ENCODE measurements at regions not wholly inside any gene's neighbourhood (a gene's known extent, or its start where the extent isn't known, plus 50 kb on each side); places are given as distances from the start of the nearest gene placed in this dataset.

- H3K9me3 ChIP-seq (ENCODE audit: control extremely low read depth in 1 of 3, control insufficient read depth in 2 of 3, insufficient read depth in 1 of 3, low read length in 2 of 3), result peaks cover 0 to 9% (median 0%) of the 10 kb centered on the region in 3 donors
- intact Hi-C loops (cut with micrococcal nuclease), result no loop called here
- no peak overlapping the region for H3K4me3 Mint-ChIP-seq
- POLR2A ChIA-PET, result no interaction called here
- no peak overlapping the region for H3K4me3 ChIP-seq (ENCODE audit: control extremely low read depth in 1 of 5, extremely low read depth in 1 of 5, insufficient read depth in 1 of 5, low read depth in 2 of 5, low read length in 4 of 5)
- ATAC-seq (ENCODE audit: low read depth), result no peak
- CTCF ChIA-PET, result no interaction called here
- H3K27me3 ChIP-seq (replicated peaks in 1 of 4; ENCODE audit: control extremely low read depth in 1 of 4, control insufficient read depth in 3 of 4, insufficient read depth in 4 of 4, low read length in 3 of 4), result peaks cover 0 to 5% (median 1%) of the 10 kb centered on the region in 4 experiments
- H2AFZ ChIP-seq (ENCODE audit: insufficient read depth, low read depth, low read length, poor library complexity, severe bottlenecking), result no peak overlapping the region
- H3K36me3 ChIP-seq (replicated peaks in 1 of 2; ENCODE audit: control extremely low read depth in 1 of 2, control insufficient read depth in 1 of 2, extremely low read depth in 1 of 2, insufficient read depth in 2 of 2, low read length in 1 of 2), result no peaks in the 10 kb centered on the region
- no peaks in the 10 kb centered on the region for H3K9me3 Mint-ChIP-seq (ENCODE audit: insufficient read depth)
- no peaks in the 10 kb centered on the region for H3K4me1 Mint-ChIP-seq
- no peak for TF ChIP-seq CTCF (IDR thresholded peaks at IDR 0.05)
- TF ChIP-seq EZH2 (IDR thresholded peaks at IDR 0.05; ENCODE audit: borderline replicate concordance, insufficient read depth, low read depth, low read length, poor library complexity, severe bottlenecking), result no peak
- peaks cover 27% of the 10 kb centered on the region for H3K27me3 Mint-ChIP-seq
- H3K9ac ChIP-seq (ENCODE audit: low read length), result no peak overlapping the region
- no peak overlapping the region for H3K27ac Mint-ChIP-seq
- no peak for DNase-seq
- H3K79me2 ChIP-seq (ENCODE audit: control insufficient read depth, insufficient read depth, low read length), result no peaks in the 10 kb centered on the region
- no peaks in the 10 kb centered on the region for H3K4me1 ChIP-seq (ENCODE audit: control insufficient read depth in 2 of 2, insufficient read depth in 2 of 2, low read length in 2 of 2)
- WGBS (ENCODE audit: insufficient coverage), result 40% methylated on average over 18 of the region's 21 CpGs
- H3K27ac ChIP-seq (ENCODE audit: low read length in 2 of 2), result no peak overlapping the region
- H3K4me2 ChIP-seq (replicated peaks; ENCODE audit: low read depth, low read length, poor library complexity, severe bottlenecking), result no peak overlapping the region
- H4K20me1 ChIP-seq (ENCODE audit: control insufficient read depth, insufficient read depth, low read length, poor library complexity, severe bottlenecking), result no peaks in the 10 kb centered on the region
Measured at GRCh38 chr6:165819394-165819793, 156.4 kb upstream of the PDE10A start.

- Histone ChIP-seq H2AFZ (ENCODE audit: insufficient read depth, low read depth, low read length, poor library complexity, severe bottlenecking) (no peak overlapping the region), H3K79me2 (ENCODE audit: control insufficient read depth, insufficient read depth, low read length) (no peaks in the 10 kb centered on the region), H3K4me3 (ENCODE audit: control extremely low read depth in 1 of 5, extremely low read depth in 1 of 5, insufficient read depth in 1 of 5, low read depth in 2 of 5, low read length in 4 of 5) (no peak overlapping the region), H3K9ac (ENCODE audit: low read length) (no peak overlapping the region), H3K4me1 (ENCODE audit: control insufficient read depth in 2 of 2, insufficient read depth in 2 of 2, low read length in 2 of 2) (no peaks in the 10 kb centered on the region), H3K27ac (ENCODE audit: low read length in 2 of 2) (no peak overlapping the region), H3K36me3 (replicated peaks in 1 of 2; ENCODE audit: control extremely low read depth in 1 of 2, control insufficient read depth in 1 of 2, extremely low read depth in 1 of 2, insufficient read depth in 2 of 2, low read length in 1 of 2) (no peaks in the 10 kb centered on the region), H3K9me3 (ENCODE audit: control extremely low read depth in 1 of 3, control insufficient read depth in 2 of 3, insufficient read depth in 1 of 3, low read length in 2 of 3) (peaks cover 0 to 9% (median 0%) of the 10 kb centered on the region in 3 donors), H3K27me3 (replicated peaks in 1 of 4; ENCODE audit: control extremely low read depth in 1 of 4, control insufficient read depth in 3 of 4, insufficient read depth in 4 of 4, low read length in 3 of 4) (peaks cover 0 to 5% (median 1%) of the 10 kb centered on the region in 4 experiments), H4K20me1 (ENCODE audit: control insufficient read depth, insufficient read depth, low read length, poor library complexity, severe bottlenecking) (no peaks in the 10 kb centered on the region), H3K4me2 (replicated peaks; ENCODE audit: low read depth, low read length, poor library complexity, severe bottlenecking) (no peak overlapping the region)
- no peak overlapping the region for H3K27ac Mint-ChIP-seq
- DNase-seq (no peak), ATAC-seq (ENCODE audit: low read depth) (no peak)
- intact Hi-C loops (cut with micrococcal nuclease), result no loop called here
- peaks cover 27% of the 10 kb centered on the region for H3K27me3 Mint-ChIP-seq
- 40% methylated on average over 1 of the region's 4 CpGs for WGBS (ENCODE audit: insufficient coverage)
- no peaks in the 10 kb centered on the region for H3K4me1 Mint-ChIP-seq
- H3K9me3 Mint-ChIP-seq (ENCODE audit: insufficient read depth), result no peaks in the 10 kb centered on the region
- no peak overlapping the region for H3K4me3 Mint-ChIP-seq
- CTCF ChIA-PET, result no interaction called here
- TF ChIP-seq EZH2 (IDR thresholded peaks at IDR 0.05; ENCODE audit: borderline replicate concordance, insufficient read depth, low read depth, low read length, poor library complexity, severe bottlenecking) (no peak), CTCF (IDR thresholded peaks at IDR 0.05) (no peak)
- POLR2A ChIA-PET, result no interaction called here
Measured at GRCh38 chr6:165818200-165818599, 155.2 kb upstream of the PDE10A start.

All from B cell (primary cell).